ENCODE measurements at regions not wholly inside any gene's neighbourhood (a gene's known extent, or its start where the extent isn't known, plus 50 kb on each side); places are given as distances from the start of the nearest gene placed in this dataset.
"Not testable (repeated sequence)": the region's sequence is repeated elsewhere in the genome, so short reads cannot be mapped to it uniquely, and the experiment has no call there.

DNA sequence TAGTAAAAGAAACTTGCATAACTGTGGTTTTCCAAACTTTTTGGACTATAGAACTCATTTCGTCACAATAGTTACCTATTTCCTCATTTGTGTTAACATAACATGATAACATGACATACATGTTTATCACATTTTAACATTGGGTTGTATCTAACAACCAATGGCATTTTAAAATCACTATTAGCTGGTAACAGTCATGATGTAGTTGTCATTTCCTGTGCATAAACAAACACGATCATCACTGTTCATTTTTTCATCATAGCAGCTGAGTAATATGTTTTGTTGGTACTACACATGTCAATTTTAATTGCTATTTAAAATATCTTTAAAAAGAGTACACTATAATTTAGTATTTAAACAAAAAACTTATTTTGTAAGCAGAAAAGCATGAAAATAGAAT lies 402.4 kb downstream of the SATB2 start:
- Histone ChIP-seq H3K9me3 (ENCODE audit: control insufficient read depth in 1 of 2, insufficient read depth in 1 of 2, low read length in 2 of 2) (no peaks in the 10 kb centered on the region), H3K4me1 (ENCODE audit: insufficient read depth, low read length) (no peaks in the 10 kb centered on the region), H3K27ac (ENCODE audit: low read depth in 1 of 2, low read length in 2 of 2) (no peak overlapping the region), H3K27me3 (ENCODE audit: control insufficient read depth in 1 of 2, insufficient read depth in 2 of 2, low read length in 2 of 2) (no peaks in the 10 kb centered on the region), H3K36me3 (ENCODE audit: insufficient read depth, low read length) (no peaks in the 10 kb centered on the region), H3K4me3 (ENCODE audit: low read length) (no peak overlapping the region)
- POLR2A ChIA-PET, result no interaction called here
- Mint-ChIP-seq H3K27ac (no peak overlapping the region), H3K36me3 (ENCODE audit: low read depth) (no peaks in the 10 kb centered on the region), H3K9me3 (no peaks in the 10 kb centered on the region), H3K4me3 (no peak overlapping the region), H3K27me3 (no peaks in the 10 kb centered on the region), H3K4me1 (ENCODE audit: low read depth) (no peaks in the 10 kb centered on the region)
- intact Hi-C loops (cut with DNase I, micrococcal nuclease), result no loop called here
- TF ChIP-seq, protein P1, sequence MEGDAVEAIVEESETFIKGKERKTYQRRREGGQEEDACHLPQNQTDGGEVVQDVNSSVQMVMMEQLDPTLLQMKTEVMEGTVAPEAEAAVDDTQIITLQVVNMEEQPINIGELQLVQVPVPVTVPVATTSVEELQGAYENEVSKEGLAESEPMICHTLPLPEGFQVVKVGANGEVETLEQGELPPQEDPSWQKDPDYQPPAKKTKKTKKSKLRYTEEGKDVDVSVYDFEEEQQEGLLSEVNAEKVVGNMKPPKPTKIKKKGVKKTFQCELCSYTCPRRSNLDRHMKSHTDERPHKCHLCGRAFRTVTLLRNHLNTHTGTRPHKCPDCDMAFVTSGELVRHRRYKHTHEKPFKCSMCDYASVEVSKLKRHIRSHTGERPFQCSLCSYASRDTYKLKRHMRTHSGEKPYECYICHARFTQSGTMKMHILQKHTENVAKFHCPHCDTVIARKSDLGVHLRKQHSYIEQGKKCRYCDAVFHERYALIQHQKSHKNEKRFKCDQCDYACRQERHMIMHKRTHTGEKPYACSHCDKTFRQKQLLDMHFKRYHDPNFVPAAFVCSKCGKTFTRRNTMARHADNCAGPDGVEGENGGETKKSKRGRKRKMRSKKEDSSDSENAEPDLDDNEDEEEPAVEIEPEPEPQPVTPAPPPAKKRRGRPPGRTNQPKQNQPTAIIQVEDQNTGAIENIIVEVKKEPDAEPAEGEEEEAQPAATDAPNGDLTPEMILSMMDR (IDR thresholded peaks at IDR 0.05), result no peak
- no peak for ATAC-seq (ENCODE audit: poor library complexity)
- DNase-seq, result no peak
- CTCF ChIA-PET, result no interaction called here

DNA sequence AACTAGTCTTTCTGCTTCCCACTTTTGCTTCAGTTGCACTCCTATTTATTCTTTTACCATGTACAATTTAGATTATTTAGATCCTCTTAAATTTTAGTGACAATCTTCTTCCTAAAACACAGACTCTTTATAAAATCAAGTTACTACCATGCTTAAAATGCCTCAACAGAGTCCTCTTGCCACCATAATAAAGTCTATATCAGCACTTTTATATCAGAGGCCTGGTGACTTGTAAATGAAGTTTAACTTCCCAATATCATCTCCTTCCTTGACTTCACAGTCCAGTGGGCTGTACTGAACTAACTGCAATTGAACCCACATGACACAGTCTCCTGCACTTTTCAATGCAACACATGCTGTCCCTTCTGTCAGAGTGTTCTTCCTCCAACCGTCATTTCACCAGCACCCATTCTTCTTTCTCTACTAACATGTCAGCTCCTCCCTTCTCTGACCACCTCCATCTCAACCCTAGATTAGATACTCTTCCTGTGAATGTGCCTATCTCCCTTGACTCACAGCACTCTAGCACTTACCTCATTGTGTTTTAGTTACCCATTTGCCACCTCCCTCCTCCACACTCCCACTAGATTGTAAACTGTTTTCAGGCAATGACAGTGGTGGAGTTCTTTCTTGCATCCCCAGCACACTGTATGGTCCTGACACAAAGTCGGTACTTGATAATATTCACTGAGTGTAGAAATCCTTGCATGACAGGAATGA lies 414.9 kb downstream of the SATB2 start:
- H3K4me1 ChIP-seq (ENCODE audit: insufficient read depth, low read length), result no peaks in the 10 kb centered on the region
- intact Hi-C loops (cut with DNase I, micrococcal nuclease), result no loop called here
- H3K36me3 Mint-ChIP-seq (ENCODE audit: low read depth), result no peaks in the 10 kb centered on the region
- no peaks in the 10 kb centered on the region for H3K27me3 ChIP-seq (ENCODE audit: control insufficient read depth in 1 of 2, insufficient read depth in 2 of 2, low read length in 2 of 2)
- ATAC-seq (ENCODE audit: poor library complexity), result no peak
- ChIA-PET CTCF (no interaction called here), POLR2A (no interaction called here)
- no peak overlapping the region for H3K27ac Mint-ChIP-seq
- H3K9me3 ChIP-seq (ENCODE audit: control insufficient read depth in 1 of 2, insufficient read depth in 1 of 2, low read length in 2 of 2), result no peaks in the 10 kb centered on the region
- no peak overlapping the region for H3K4me3 Mint-ChIP-seq
- H3K27ac ChIP-seq (ENCODE audit: low read depth in 1 of 2, low read length in 2 of 2), result no peak overlapping the region
- no peaks in the 10 kb centered on the region for H3K9me3 Mint-ChIP-seq
- DNase-seq, result no peak
- H3K27me3 Mint-ChIP-seq, result no peaks in the 10 kb centered on the region
- H3K4me1 Mint-ChIP-seq (ENCODE audit: low read depth), result no peaks in the 10 kb centered on the region
- no peaks in the 10 kb centered on the region for H3K36me3 ChIP-seq (ENCODE audit: insufficient read depth, low read length)
- TF ChIP-seq, protein P1 (IDR thresholded peaks at IDR 0.05), result no peak
- H3K4me3 ChIP-seq (ENCODE audit: low read length), result no peak overlapping the region

DNA sequence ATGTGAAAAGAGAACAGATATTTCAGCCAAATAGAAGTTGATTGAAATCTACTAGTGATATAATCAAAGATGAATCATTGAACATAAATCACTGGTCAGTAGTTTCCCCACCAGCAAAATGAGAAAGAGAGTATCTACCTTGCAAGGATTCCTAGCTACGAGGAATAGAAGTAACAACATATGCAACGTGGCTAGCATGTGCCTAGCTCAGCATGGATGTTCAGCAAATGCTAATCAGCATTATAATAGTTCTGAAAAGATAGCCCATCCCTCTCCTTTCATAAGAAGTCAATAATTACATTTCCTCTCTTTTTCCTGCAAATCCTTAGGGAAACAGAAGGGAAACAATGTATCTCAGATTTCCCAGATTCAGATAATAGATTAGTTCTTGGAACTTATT lies 417.2 kb downstream of the SATB2 start:
- Mint-ChIP-seq H3K4me3 (no peak overlapping the region), H3K9me3 (peaks cover 3% of the 10 kb centered on the region), H3K27ac (no peak overlapping the region), H3K4me1 (ENCODE audit: low read depth) (no peaks in the 10 kb centered on the region), H3K27me3 (no peaks in the 10 kb centered on the region), H3K36me3 (ENCODE audit: low read depth) (no peaks in the 10 kb centered on the region)
- ChIA-PET POLR2A (no interaction called here), CTCF (no interaction called here)
- Histone ChIP-seq H3K36me3 (ENCODE audit: insufficient read depth, low read length) (no peaks in the 10 kb centered on the region), H3K27ac (ENCODE audit: low read depth in 1 of 2, low read length in 2 of 2) (no peak overlapping the region), H3K9me3 (ENCODE audit: control insufficient read depth in 1 of 2, insufficient read depth in 1 of 2, low read length in 2 of 2) (peaks cover 0 to 3% of the 10 kb centered on the region in 2 experiments), H3K4me1 (ENCODE audit: insufficient read depth, low read length) (no peaks in the 10 kb centered on the region), H3K4me3 (ENCODE audit: low read length) (no peak overlapping the region), H3K27me3 (ENCODE audit: control insufficient read depth in 1 of 2, insufficient read depth in 2 of 2, low read length in 2 of 2) (no peaks in the 10 kb centered on the region)
- DNase-seq, result no peak
- intact Hi-C loops (cut with DNase I, micrococcal nuclease), result no loop called here
- no peak for ATAC-seq (ENCODE audit: poor library complexity)
- TF ChIP-seq, protein P1 (IDR thresholded peaks at IDR 0.05), result no peak

DNA sequence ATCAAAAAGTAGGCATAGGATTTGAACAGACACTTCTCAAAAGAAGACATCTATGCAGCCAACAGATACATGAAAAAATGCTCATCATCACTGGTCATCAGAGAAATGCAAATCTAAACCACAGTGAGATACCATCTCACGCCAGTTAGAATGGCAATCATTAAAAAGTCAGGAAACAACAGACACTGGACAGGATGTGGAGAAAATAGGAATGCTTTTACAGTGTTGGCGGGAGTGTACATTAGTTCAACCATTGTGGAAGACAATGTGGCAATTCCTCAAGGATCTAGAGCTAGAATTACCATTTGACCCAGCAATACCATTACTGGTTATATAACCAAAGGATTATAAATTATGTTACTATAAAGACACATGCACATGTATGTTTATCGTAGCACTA lies 424.0 kb downstream of the SATB2 start:
- CTCF ChIA-PET; H3K27ac ChIP-seq (ENCODE audit: low read depth in 1 of 2, low read length in 2 of 2); H3K27me3 ChIP-seq (ENCODE audit: control insufficient read depth in 1 of 2, insufficient read depth in 2 of 2, low read length in 2 of 2); H3K36me3 Mint-ChIP-seq (ENCODE audit: low read depth); H3K27ac Mint-ChIP-seq; H3K27me3 Mint-ChIP-seq; H3K36me3 ChIP-seq (ENCODE audit: insufficient read depth, low read length); DNase-seq; H3K4me1 Mint-ChIP-seq (ENCODE audit: low read depth); H3K4me3 ChIP-seq (ENCODE audit: low read length); POLR2A ChIA-PET; H3K9me3 ChIP-seq (ENCODE audit: control insufficient read depth in 1 of 2, insufficient read depth in 1 of 2, low read length in 2 of 2); intact Hi-C loops (cut with DNase I, micrococcal nuclease); H3K4me1 ChIP-seq (ENCODE audit: insufficient read depth, low read length); H3K4me3 Mint-ChIP-seq; ATAC-seq (ENCODE audit: poor library complexity): not testable (repeated sequence)
- peaks cover 16% of the 10 kb centered on the region for H3K9me3 Mint-ChIP-seq
